NCI-H128 (cell line): ENCODE measurements at regions not wholly inside any gene's neighbourhood (a gene's known extent, or its start where the extent isn't known, plus 50 kb on each side); places are given as distances from the start of the nearest gene placed in this dataset.

Experiments
- DNase-seq: peaks from one replicate; lab custom pipeline; 2025; ENCODE audit not compliant: unreplicated experiment; lab: John Stamatoyannopoulos, UW

- DNase-seq = no peak
Measured at GRCh38 chr20:23282111-23282510, 68.5 kb upstream of the NXT1 start.

- DNase-seq = no peak
Measured at GRCh38 chr20:23279836-23280235, 70.8 kb upstream of the NXT1 start.

DNA sequence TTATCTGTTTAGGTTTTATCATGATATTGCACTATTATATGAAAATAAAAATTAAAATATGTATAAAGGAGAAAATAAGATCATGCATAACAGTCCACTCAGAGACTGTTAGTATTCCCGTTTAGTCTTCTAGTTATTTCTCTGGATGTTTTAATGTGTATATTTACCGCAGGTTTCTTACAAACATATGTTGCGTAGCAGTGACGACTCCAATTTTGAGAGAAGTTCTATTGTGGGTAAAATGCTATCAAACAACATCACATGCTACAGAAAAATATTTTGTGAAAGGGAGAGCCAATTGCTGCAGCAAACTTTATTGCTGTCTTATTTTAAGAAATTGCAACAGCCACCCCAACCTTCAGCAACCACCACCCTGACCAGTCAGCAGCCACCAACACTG is 72.4 kb upstream of the NXT1 start:
- no peak for DNase-seq

GRCh38 chr20:23277316-23277715 is 73.3 kb upstream of the NXT1 start:
- no peak for DNase-seq

- DNase-seq = no peak
Measured at GRCh38 chr20:23273776-23274175, 76.8 kb upstream of the NXT1 start.

DNA sequence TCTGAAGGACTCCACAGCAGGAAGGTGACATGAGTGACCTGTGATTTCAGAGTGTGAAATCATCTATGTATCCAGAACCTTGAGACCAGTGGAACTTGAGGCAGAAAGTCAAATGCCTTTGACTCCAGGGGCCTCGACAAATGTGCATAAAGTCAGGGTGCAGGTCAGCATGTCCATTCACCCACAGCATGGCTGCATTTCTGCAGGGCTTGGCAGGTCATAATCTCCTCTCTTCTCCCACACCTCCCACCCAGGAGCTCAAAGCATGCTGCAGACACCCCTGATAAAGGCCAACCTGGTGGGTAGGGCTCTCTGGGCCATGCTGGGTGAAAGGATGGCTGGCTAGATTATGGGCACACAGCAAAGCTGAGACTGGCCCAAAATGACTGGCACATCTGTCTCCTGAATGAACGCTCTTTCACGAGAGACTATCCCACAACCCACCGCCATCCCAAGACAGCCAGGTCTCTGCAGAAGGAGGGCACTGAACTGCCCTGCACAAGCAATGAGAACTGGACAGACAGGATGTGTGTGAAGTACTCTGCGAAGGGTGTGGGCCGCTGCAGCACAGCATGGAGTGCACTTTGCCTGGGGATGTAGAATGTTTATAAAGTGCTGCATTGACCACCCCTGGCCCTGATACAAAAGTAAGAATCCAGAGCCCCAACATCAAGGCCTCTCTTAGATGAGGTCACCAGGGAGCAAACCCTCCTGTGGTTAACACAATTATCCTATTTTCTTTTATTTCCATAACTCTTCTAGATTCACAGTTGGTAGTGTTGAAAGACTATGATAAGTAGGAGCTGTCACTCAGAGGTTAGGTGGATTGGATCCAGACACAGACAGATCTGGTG is 78.2 kb upstream of the NXT1 start:
- no peak for DNase-seq

GRCh38 chr20:23270382-23270911 is 80.1 kb upstream of the NXT1 start:
- no peak for DNase-seq

GRCh38 chr20:23269954-23270353 is 80.6 kb upstream of the NXT1 start:
- no peak for DNase-seq

- no peak for DNase-seq
Measured at GRCh38 chr20:23268792-23269354, 81.7 kb upstream of the NXT1 start.

DNA sequence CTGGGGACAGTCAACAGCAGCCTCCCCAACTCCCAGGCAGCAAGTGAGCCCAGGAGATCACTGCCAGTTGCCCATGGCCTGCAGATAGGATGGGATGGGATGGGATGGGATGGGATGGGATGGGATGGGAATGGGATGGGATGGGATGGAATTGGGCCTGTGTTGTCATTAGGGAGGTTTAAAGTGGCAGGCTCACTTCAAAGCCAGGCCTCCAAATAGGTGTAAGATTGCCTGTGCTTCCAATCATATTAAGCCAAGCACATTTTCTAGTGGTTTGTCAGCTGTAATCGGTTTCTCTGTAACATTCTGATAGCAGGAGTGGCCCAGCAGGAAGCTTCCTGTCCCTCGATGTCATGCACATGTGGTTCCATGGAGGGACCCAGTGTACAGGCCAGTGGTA is 82.7 kb upstream of the NXT1 start:
- DNase-seq = no peak

DNA sequence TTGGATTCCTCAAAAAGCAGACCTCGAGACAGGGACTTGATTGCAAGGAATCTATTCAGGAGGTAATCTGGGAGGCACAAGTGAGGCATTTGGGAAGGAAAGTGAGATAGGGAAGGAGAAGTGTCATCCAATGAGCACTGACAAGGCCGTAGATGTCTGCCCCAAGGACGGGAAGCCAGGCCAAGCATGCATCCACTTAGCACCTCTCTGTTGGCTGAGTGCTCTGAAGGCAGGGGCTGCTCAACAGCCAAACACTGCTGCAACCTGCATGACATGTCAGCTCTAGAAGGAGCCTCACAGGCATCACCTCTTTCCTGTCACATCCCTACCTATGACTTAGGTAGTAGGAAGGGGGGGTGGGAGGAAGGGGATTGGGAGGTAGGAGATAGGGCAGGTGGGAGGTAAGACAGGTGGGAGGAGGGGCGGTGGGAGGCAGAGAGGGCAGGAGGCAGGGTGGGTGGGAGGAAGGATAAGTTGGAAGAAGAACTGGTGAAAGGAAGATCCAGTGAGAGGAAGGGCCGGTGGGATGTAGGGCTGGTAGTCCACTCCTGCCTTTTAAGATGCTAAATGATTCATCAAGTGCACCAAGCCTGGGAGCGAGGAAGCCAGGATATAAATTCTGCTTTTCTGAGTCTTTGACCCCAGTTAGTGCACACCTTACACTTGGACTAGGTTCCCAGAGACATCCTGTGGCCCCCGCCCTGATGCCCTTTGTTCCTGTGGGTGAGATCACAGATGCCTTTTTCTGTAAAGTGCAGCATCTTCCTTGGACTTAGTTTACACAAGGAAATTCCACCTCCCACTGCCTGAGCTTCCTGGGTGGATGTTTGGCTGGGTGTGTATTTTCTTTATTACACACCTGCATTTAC is 83.8 kb upstream of the NXT1 start:
- DNase-seq = no peak

DNA sequence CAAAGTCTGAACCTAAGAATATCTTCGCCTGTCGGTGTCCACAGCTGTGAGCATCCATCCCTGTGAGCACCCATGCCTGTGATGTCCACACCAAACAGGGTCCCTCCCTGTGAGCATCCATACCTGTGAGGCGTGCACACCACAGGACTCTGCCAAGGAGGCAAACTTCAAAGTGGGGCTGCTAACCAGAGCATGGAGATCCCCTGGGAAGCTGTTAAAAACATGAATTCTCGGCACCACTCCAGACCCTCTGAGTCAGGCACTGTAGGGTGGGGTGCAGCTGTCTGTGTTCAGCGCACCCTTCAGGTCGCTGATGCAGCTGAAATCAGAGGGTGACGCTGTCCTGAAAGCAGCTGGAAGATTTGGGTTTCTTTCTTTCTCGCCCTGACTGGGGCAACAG is 85.4 kb upstream of the NXT1 start:
- DNase-seq = no peak

DNA sequence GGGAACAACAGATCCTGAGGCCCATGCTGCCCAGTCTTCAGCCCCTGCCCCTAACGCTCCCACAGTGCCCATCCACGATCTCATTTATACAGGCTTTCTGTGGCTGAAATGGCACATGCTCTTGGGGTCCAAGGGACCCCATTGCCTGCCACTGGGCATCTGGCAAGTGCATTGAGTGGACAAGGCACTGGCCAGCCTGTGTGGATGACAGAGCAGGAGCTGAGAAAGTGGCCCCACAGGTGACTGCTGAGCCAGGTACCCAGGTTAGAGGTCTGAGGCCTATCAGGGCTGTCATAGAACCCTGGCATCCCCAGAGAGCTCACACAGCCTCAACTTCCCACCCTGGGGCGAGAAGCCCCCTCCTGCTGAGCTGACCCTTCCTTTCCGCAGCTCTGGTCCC is 86.0 kb upstream of the NXT1 start:
- no peak for DNase-seq

DNA sequence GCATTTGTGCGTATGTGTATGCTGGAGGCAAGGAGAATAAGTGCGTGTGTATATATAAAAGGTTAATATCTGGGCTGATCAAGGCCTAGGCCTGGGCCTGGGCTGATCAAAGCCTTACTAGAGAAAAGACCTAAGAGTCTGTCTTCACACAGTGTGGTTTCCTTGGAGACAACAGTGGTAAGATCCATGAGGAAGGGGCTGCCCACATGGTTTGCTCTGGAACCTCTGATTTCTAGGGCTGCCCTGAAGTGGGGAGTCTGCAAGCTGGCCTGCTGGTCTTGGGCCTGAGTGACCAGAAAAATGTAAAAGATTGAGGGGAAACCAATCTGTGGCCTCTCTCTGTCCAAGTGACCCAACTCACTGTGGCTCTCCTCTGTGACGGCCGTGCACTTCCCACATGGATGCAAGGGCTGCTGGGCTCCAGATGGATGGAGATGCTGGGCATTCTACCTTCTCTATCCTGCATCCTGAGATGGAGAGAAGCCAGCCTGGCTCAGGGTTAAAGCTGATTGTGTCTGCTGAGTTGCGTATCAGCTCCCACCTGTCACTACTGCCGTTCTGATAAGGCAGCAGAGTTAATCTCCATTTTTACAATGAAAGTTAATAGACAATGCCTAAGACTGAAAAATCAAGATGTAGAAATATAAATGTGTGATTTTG is 90.3 kb upstream of the NXT1 start:
- no peak for DNase-seq

DNA sequence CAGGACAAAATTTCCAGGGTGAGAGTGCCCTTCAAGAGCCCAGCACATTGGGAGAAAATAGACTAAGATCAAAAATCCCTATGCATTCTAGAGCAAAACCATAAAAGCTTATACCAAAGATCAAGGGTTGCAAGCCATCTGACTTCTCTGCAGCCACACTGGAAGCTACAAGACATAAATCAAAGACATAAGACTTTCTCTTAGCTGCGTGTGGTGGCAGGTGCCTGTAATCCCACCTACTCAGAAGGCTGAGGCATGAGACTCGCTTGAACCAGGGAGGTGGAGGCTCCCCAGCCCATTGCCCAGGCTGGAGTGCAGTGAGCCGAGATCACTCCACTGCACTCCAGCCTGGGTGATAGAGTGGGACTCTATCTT is 91.9 kb upstream of the NXT1 start:
- DNase-seq = no peak

DNA sequence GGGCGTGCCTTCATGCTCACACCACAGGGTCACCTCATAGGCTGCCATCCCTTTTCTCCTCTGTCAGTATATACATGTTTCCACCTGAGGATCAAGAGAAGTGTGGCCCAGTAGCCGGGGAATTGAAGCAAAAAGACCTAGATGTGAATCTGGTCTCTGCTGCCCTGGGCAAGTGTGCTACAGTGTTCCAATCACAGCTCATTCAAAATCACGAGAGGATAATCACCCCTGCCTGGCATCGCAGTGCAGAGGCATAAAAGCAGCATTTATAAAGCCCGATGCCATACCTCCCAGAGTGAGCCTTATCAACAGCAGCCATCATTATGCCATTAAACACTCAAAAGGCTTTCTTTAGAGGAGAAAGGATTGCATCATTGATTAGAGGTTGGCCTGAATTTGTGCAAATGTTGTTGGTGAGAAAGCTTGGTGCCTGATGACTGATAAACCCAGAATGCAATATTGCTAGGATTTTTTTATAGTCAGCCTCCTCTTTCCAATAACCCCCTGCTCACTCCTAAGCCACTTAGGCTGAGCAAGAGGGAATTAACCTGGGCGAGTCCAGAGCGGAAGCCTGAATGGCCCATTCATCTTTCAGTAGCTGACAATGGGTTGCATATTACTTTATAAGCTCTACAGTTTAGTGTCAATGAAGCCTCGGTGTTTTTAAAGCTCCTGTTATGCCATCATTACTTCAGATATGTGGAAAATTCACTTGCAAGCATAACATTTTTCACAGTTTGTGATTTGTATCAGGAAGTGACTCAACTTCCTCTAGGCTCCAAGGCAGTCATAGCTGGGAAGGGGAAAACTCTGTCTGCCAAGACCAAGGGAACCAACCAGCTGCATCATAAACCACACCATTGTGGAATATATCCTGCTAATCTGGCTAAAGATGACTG is 92.5 kb upstream of the NXT1 start:
- no peak for DNase-seq

GRCh38 chr20:23257106-23257761 is 93.4 kb upstream of the NXT1 start:
- DNase-seq = no peak

- DNase-seq = no peak
Measured at GRCh38 chr20:23255716-23256385, 94.7 kb upstream of the NXT1 start.

DNA sequence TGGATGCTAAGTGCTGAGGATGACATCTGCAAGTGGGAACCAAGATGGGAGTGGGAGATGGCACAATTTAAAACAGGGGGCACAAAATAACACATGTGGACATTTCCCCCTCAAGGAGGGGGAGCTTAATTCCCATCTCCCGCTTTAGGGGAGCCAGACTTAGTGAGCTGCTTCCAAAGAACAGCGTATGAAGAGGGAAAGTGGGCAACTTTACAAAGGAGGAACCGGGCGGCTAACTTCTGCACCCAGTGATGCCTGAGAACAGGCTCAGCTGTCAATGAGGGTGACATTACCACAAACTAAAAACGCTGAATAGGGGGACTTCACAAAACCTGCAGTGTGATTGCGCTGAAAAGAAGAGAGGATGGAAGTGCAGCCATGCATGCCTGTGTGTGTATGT is 95.5 kb upstream of the NXT1 start:
- no peak for DNase-seq
